Forelimb muscle (tissue), 1 donor: ENCODE measurements at regions not wholly inside any gene's neighbourhood (a gene's known extent, or its start where the extent isn't known, plus 50 kb on each side); places are given as distances from the start of the nearest gene placed in this dataset.
"Not testable (repeated sequence)": the region's sequence is repeated elsewhere in the genome, so short reads cannot be mapped to it uniquely, and the experiment has no call there.

ENCODE experiments used
- DNase-seq: peaks from one replicate; pipeline ENCODE4 v3.0.0-alpha.2; 2013; ENCODE audit warnings: low read depth

- DNase-seq = no peak
These were observed 1367.2 kb upstream of the SLC39A10 start for GRCh38 chr2:194289712-194290346.

GRCh38 chr2:194276667-194277066, 1380.4 kb upstream of the SLC39A10 start:
- DNase-seq = not testable (repeated sequence)

- DNase-seq = no peak
These were observed 1385.6 kb upstream of the SLC39A10 start for GRCh38 chr2:194271293-194271961.

- no peak for DNase-seq
These were observed 1386.4 kb upstream of the SLC39A10 start for GRCh38 chr2:194270648-194271047.

GRCh38 chr2:194264586-194264985, 1392.4 kb upstream of the SLC39A10 start:
- DNase-seq = no peak

- DNase-seq = no peak
These were observed 1396.8 kb upstream of the SLC39A10 start for GRCh38 chr2:194260185-194260584.

GRCh38 chr2:194257095-194257494, 1399.9 kb upstream of the SLC39A10 start:
- no peak for DNase-seq

GRCh38 chr2:194253528-194254259, 1403.3 kb upstream of the SLC39A10 start:
- DNase-seq = no peak

- DNase-seq = no peak
These were observed 1404.9 kb upstream of the SLC39A10 start for GRCh38 chr2:194252127-194252526.

- no peak for DNase-seq
These were observed 1424.4 kb upstream of the SLC39A10 start for GRCh38 chr2:194232600-194232999.

GRCh38 chr2:194223218-194223617, 1433.8 kb upstream of the SLC39A10 start:
- no peak for DNase-seq

- DNase-seq = no peak
These were observed 1442.8 kb upstream of the SLC39A10 start for GRCh38 chr2:194214192-194214591.

GRCh38 chr2:194205568-194206227, 1451.3 kb upstream of the SLC39A10 start:
- DNase-seq = no peak

- DNase-seq = no peak
These were observed 1453.1 kb upstream of the SLC39A10 start for GRCh38 chr2:194203898-194204297.

- DNase-seq = no peak
These were observed 1474.1 kb upstream of the SLC39A10 start for GRCh38 chr2:194182888-194183287.

GRCh38 chr2:194176134-194176533, 1480.9 kb upstream of the SLC39A10 start:
- no peak for DNase-seq

GRCh38 chr2:194166818-194167217, 1490.2 kb upstream of the SLC39A10 start:
- no peak for DNase-seq

- no peak for DNase-seq
These were observed 1501.6 kb upstream of the SLC39A10 start for GRCh38 chr2:194155431-194155830.

GRCh38 chr2:194151231-194151630, 1505.8 kb upstream of the SLC39A10 start:
- DNase-seq = no peak

GRCh38 chr2:194135463-194135862, 1521.6 kb upstream of the SLC39A10 start:
- DNase-seq = no peak

GRCh38 chr2:194128810-194129209, 1528.2 kb upstream of the SLC39A10 start:
- no peak for DNase-seq

GRCh38 chr2:194126418-194126817, 1530.6 kb upstream of the SLC39A10 start:
- no peak for DNase-seq
